ENCODE measurements at regions not wholly inside any gene's neighbourhood (a gene's known extent, or its start where the extent isn't known, plus 50 kb on each side); places are given as distances from the start of the nearest gene placed in this dataset.

DNA sequence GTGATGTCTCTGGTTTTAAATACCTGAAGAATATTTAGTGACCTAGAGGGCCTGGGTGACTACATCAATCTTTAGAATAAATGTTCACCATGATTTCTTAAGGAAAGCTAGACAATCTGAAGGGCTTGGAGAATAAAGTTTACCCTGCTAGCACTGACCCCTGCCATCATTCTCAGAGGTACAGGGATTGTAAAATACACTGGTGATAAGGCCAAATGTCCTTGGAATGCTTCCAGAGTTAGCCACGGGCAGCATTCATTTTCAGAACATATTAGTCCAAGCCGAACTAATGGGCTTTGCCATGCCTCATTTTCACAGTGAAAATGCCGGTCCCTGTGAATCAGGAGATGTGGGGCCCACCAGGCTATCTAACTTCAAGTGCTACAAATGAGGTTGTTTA lies 1381.7 kb upstream of the SEL1L start:
- DNase-seq = no peak
- TF ChIP-seq, protein P1, sequence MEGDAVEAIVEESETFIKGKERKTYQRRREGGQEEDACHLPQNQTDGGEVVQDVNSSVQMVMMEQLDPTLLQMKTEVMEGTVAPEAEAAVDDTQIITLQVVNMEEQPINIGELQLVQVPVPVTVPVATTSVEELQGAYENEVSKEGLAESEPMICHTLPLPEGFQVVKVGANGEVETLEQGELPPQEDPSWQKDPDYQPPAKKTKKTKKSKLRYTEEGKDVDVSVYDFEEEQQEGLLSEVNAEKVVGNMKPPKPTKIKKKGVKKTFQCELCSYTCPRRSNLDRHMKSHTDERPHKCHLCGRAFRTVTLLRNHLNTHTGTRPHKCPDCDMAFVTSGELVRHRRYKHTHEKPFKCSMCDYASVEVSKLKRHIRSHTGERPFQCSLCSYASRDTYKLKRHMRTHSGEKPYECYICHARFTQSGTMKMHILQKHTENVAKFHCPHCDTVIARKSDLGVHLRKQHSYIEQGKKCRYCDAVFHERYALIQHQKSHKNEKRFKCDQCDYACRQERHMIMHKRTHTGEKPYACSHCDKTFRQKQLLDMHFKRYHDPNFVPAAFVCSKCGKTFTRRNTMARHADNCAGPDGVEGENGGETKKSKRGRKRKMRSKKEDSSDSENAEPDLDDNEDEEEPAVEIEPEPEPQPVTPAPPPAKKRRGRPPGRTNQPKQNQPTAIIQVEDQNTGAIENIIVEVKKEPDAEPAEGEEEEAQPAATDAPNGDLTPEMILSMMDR (IDR thresholded peaks at IDR 0.05; ENCODE audit: control extremely low read depth, extremely low read depth) = no peak

GRCh38 chr14:82935691-82936090 lies 1402.0 kb upstream of the SEL1L start:
- ATAC-seq (ENCODE audit: insufficient read depth, low FRiP score) = no peak
- WGBS, 2 donors = 37 to 90% methylated on average over 1 of the region's 1 CpG

More for the DNA sequence above, 1381.7 kb upstream of the SEL1L start:
- peaks cover 0 to 3% (median 0%) of the 10 kb centered on the region in 5 donors for H3K4me1 ChIP-seq (ENCODE audit: control insufficient read depth in 5 of 5, insufficient read depth in 5 of 5, low read length in 5 of 5)
- no peaks in the 10 kb centered on the region for H3K27me3 ChIP-seq (ENCODE audit: control insufficient read depth in 3 of 3, insufficient read depth in 3 of 3, low read length in 2 of 3)
- no peak overlapping the region for H3K4me3 ChIP-seq
- no peak for ATAC-seq (ENCODE audit: insufficient read depth, low FRiP score)
- no peaks in the 10 kb centered on the region for H3K36me3 ChIP-seq (ENCODE audit: control insufficient read depth in 4 of 4, insufficient read depth in 4 of 4, low read length in 4 of 4)
- no peaks in the 10 kb centered on the region for H3K9me3 ChIP-seq (ENCODE audit: control insufficient read depth in 4 of 4, insufficient read depth in 3 of 4, low read length in 3 of 4)
- 72 to 78% methylated on average over 3 of the region's 3 CpGs for WGBS, 2 donors
- H3K27ac ChIP-seq (ENCODE audit: low read depth in 1 of 2, low read length in 1 of 2) = no peak overlapping the region
- H3K9ac ChIP-seq (ENCODE audit: insufficient read depth in 1 of 2, low read length in 2 of 2) = no peak overlapping the region

DNA sequence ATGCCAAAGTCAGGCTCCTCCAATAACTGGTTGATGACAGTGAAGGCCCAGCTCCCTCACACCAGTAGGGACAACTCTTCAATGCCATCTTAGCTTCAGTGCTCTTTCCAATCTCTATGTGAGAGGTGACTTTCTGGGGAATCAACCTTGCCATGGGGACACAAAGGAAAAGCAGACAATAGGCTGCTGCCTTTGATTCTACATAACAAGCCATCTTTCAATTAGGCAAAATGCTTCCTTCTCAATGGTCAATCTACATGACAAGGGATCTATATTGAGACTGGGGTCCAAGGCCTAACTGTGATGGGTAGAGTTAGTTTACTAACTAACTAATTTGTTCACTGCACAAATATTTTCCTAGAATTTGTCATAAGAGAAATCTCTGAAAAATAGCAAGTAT lies 1417.5 kb upstream of the SEL1L start:
- no peak overlapping the region for H3K9ac ChIP-seq (ENCODE audit: insufficient read depth in 1 of 2, low read length in 2 of 2)
- no peaks in the 10 kb centered on the region for H3K9me3 ChIP-seq (ENCODE audit: control insufficient read depth in 4 of 4, insufficient read depth in 3 of 4, low read length in 3 of 4)
- no peaks in the 10 kb centered on the region for H3K27me3 ChIP-seq (ENCODE audit: control insufficient read depth in 3 of 3, insufficient read depth in 3 of 3, low read length in 2 of 3)
- H3K4me1 ChIP-seq (ENCODE audit: control insufficient read depth in 5 of 5, insufficient read depth in 5 of 5, low read length in 5 of 5) = no peaks in the 10 kb centered on the region
- DNase-seq = no peak
- H3K27ac ChIP-seq (ENCODE audit: low read depth in 1 of 2, low read length in 1 of 2) = no peak overlapping the region
- no peak for ATAC-seq (ENCODE audit: insufficient read depth, low FRiP score)
- H3K4me3 ChIP-seq = no peak overlapping the region
- H3K36me3 ChIP-seq (ENCODE audit: control insufficient read depth in 4 of 4, insufficient read depth in 4 of 4, low read length in 4 of 4) = no peaks in the 10 kb centered on the region
- TF ChIP-seq, protein P1 (IDR thresholded peaks at IDR 0.05; ENCODE audit: control extremely low read depth, extremely low read depth) = no peak

More at GRCh38 chr14:82935691-82936090, 1402.0 kb upstream of the SEL1L start:
- Histone ChIP-seq H3K27ac (ENCODE audit: low read depth in 1 of 2, low read length in 1 of 2) (no peak overlapping the region), H3K9me3 (ENCODE audit: control insufficient read depth in 4 of 4, insufficient read depth in 3 of 4, low read length in 3 of 4) (no peaks in the 10 kb centered on the region), H3K4me1 (ENCODE audit: control insufficient read depth in 5 of 5, insufficient read depth in 5 of 5, low read length in 5 of 5) (no peaks in the 10 kb centered on the region), H3K27me3 (ENCODE audit: control insufficient read depth in 3 of 3, insufficient read depth in 3 of 3, low read length in 2 of 3) (no peaks in the 10 kb centered on the region), H3K36me3 (ENCODE audit: control insufficient read depth in 4 of 4, insufficient read depth in 4 of 4, low read length in 4 of 4) (no peaks in the 10 kb centered on the region), H3K4me3 (no peak overlapping the region), H3K9ac (ENCODE audit: insufficient read depth in 1 of 2, low read length in 2 of 2) (no peak overlapping the region)
- TF ChIP-seq, protein P1 (IDR thresholded peaks at IDR 0.05; ENCODE audit: control extremely low read depth, extremely low read depth) = no peak
- DNase-seq = no peak

DNA sequence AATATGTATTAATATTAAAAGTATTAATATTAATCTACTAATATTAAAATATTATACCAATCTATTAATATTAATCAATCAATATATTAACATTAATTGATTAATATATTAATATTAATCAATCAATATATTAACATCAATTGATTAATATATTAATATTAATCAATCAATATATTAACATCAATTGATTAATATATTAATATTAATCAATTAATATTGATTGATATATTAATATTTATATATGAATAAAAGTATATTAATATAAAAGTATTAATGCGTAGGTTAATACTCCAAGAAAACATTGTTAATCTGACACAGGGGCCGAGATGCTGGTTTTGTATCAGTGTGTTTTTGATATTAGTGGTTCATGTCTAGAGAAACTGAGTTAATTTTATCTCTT lies 1430.1 kb upstream of the SEL1L start:
- 89 to 93% methylated on average over 2 of the region's 2 CpGs for WGBS, 2 donors

More for the DNA sequence above, 1430.1 kb upstream of the SEL1L start:
- Histone ChIP-seq H3K4me3 (no peak overlapping the region), H3K4me1 (ENCODE audit: control insufficient read depth in 5 of 5, insufficient read depth in 5 of 5, low read length in 5 of 5) (no peaks in the 10 kb centered on the region), H3K27me3 (ENCODE audit: control insufficient read depth in 3 of 3, insufficient read depth in 3 of 3, low read length in 2 of 3) (no peaks in the 10 kb centered on the region), H3K27ac (ENCODE audit: low read depth in 1 of 2, low read length in 1 of 2) (no peak overlapping the region), H3K9ac (ENCODE audit: insufficient read depth in 1 of 2, low read length in 2 of 2) (no peak overlapping the region), H3K36me3 (ENCODE audit: control insufficient read depth in 4 of 4, insufficient read depth in 4 of 4, low read length in 4 of 4) (no peaks in the 10 kb centered on the region), H3K9me3 (ENCODE audit: control insufficient read depth in 4 of 4, insufficient read depth in 3 of 4, low read length in 3 of 4) (peaks cover 0 to 1% (median 0%) of the 10 kb centered on the region in 4 donors)
- DNase-seq (no peak), ATAC-seq (ENCODE audit: insufficient read depth, low FRiP score) (no peak)
- TF ChIP-seq, protein P1 (IDR thresholded peaks at IDR 0.05; ENCODE audit: control extremely low read depth, extremely low read depth) = no peak
